ENCODE measurements at regions not wholly inside any gene's neighbourhood (a gene's known extent, or its start where the extent isn't known, plus 50 kb on each side); places are given as distances from the start of the nearest gene placed in this dataset.
A peak's percentile ranks its signal among the peaks of the same experiment; 100 is the strongest.
"Not testable (repeated sequence)": the region's sequence is repeated elsewhere in the genome, so short reads cannot be mapped to it uniquely, and the experiment has no call there.

DNA sequence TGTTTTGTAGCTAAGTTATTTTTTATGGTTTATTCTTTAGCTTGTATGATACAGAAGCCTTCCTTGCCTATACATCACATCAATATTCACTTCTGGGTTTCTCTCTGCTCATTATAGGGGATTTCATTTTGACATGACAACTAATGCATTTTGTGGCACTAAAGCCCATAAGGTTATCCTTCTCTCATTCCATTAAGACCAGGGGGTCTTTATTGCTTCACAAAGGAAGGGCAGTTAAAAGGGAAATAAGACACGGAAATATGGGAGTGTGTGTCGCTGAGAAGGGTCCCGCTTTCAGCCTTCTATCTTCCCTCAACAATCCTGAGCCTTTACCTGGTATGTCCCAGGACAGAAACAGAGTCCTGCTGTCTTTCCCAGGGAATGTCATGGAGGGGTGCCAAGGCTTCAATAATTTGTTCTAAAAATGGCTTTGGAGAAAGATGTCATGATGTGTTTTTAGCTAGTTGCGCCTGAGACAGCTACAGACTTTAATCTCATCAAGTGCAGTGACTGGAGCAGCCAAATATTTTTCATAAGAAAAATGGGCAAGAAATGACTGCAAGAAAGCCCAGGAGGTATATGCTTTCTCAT lies 1145.4 kb upstream of the TMEM132C start:
- DNase-seq (ENCODE audit: low read depth in 2 of 2) = no peak

DNA sequence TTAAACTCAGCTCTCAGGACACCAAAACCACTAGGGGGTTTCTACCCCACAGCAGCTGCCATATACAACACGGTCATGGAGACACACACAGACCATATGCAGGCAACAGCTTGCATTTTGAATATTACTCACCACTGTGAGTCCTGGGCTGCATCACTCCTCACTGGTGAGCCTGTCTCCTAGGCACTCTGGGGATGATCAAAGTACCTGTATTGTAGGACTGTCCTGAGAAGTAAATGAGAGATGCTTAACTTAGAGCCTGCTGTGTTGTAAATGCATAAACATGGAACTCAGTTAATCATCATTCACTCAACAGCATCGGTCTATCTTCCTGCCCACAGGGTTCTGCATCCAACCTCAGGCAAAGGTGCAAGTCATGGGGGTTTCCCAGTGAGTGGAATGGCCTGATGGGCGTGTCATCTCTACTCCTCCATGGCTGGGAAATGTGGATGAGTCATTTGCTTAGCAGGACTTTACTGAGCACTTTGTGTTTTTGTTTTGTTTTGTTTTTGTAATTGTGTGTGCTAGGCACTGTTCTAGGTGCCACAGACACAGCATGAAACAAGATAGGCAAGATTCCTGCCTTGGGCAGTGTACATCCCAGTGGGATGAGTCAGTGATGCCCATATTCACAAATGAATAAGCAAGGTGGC lies 1141.2 kb upstream of the TMEM132C start:
- peak; percentile 5 to 25 for DNase-seq (ENCODE audit: low read depth in 2 of 2)

DNA sequence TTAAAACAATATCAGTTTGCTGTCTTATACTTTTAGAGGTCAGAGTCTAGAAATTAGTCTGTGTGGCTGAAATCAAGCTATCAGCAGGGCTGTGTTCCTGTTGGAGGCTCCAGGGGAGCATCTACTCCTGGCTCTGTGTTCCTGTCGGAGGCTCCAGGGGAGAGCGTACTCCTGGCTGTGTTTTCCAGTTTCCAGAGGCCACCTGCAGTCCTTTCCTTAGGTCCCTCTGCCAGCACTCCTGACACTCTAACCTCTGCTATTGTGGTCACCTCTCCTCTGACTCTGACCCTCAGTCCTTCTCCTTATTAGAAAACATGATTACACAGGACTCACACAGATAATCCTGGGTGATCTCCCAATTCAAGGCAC lies 1140.7 kb upstream of the TMEM132C start:
- DNase-seq (ENCODE audit: low read depth in 2 of 2) = no peak

DNA sequence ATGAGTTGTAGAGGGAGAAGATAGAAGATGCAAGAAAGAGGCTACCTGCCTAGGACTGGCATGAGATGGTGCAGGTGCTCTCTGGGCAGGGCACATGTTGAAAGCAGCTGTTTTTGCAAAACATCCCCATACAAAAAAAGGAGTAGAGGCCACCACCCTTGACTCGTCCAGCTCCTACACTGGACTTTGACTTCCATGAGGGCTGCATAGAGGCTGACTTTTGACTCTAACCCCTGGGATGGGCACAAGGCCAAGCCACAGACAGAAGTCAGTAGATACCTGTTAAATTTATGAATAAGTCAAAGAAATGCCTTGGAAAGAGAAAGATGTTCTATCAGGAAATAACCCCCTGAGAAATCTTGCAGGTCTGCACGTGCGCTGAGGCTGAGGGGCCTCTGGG lies 1139.1 kb upstream of the TMEM132C start:
- no peak for DNase-seq (ENCODE audit: low read depth in 2 of 2)

DNA sequence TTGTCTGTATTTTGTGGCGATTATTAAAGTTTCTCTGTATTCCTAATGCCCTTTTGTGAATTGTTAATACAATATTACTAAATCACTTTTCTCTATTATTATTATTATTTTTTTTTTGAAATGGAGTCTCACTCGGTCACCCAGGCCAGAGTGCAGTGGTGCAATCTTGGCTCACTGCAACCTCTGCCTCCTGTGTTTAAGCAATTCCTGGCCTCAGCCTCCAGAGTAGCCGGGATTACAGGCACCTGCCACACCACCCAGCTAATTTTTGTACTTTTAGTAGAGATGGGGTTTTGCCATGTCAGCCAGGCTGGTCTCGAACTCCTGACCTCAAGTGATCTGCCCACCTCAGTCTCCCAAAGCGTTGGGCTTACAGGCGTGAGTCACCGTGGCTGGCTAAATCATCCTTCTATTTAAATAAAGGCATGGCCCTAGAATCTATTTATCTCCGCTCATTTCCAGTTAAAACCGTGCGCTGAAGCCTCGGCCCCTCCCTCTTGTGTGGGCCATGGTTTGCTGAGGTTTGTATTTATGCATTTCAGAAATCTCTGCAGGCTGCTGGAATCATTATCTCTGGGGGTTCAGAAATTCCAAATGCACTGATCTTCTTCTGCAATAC lies 1136.4 kb upstream of the TMEM132C start:
- no peak for DNase-seq (ENCODE audit: low read depth in 2 of 2)

DNA sequence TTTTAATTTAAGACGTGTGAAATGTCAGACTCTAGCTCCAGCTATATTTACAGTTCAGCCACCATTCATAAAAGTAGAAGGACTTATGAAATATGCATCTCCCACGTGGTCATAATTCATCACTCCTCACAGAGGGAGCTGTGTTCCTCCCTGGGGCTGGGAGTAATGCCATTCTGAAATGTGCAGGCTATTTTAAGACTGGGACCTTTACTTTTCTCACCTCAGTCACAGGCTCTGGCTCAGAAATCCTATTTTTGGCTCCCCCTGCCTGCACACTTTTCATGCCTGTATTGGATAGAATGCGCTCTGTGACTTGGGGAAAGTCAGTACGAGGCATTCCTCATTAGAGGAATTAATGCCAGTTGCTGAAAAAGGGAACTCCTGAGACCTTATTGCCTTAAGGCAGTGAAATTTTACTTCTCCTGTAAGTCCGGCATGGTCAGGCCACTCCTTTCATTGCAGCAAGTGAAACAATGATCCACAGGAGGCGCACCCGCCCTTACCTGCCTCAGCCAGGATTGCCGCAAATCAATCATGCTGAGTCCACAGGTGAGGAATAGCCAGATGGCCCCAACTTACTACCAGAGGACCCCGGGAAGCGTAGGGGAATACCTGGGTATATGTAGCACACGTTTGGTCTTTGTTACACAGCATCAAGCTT lies 1133.2 kb upstream of the TMEM132C start:
- DNase-seq (ENCODE audit: low read depth in 2 of 2) = no peak

DNA sequence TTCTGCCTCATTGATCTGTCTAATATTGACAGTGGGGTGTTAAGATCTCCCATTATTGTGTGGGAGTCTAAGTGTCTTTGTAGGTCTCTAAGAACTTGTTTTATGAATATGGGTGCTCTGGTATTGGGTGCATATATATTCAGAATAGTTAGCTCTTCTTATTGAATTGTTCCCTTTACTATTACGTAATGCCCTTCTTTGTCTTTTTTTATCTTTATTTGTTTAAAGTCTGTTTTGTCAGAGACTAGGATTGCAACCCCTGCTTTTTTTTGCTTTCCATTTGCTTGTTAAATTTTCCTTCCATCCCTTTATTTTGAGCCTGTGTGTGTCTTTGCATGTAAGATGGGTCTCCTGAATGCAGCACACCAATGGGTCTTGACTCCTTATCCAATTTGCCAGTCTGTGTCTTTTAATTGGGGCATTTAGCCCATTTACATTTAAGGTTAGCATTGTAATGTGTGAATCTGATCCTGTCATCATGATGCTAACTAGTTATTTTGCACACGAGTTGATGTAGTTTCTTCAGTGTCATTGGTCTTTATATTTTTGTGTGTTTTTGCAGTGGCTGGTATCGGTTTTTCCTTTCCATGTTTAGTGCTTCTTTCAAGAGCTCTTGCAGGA lies 1126.0 kb upstream of the TMEM132C start:
- not testable (repeated sequence) for DNase-seq (ENCODE audit: low read depth in 2 of 2)

DNA sequence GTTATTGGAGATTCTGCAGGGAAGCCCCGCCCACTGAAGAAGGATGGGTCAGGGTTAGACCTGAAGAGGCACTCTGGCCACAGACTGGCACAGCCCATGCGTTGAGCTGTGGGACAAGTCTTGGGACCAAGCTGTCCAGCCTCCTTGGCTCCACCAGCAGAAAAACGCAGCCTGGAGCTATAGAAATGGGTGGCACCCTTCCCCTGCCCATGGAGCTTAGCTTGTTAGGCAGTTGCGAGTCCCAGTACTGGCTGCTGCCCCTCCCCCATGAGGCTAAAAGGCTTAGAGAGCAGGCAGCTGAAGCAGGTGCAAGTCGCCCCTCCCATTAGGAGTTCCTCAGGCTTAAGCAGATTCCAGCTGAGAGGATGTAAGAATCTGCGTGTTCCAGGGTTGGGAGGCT lies 1124.0 kb upstream of the TMEM132C start:
- DNase-seq (ENCODE audit: low read depth in 2 of 2) = no peak

DNA sequence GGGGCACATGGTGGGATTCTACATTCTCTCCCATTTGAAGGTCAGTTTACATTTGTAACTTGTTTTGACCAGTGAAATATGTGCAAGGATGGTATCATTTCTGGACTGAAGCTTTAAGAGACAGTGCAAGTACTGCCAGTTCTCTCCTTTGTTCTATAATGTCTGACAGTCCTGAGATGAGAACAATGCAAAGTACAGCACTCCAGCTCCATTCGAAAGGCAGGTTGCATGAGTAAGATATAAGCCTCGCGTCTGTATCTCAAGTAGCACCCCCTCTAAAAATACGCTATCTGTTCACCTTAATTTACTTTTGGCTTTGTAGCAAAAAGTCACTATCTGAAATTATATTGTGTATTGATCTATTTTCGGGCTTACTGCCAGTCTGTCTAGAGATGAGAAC lies 1122.2 kb upstream of the TMEM132C start:
- no peak for DNase-seq (ENCODE audit: low read depth in 2 of 2)

DNA sequence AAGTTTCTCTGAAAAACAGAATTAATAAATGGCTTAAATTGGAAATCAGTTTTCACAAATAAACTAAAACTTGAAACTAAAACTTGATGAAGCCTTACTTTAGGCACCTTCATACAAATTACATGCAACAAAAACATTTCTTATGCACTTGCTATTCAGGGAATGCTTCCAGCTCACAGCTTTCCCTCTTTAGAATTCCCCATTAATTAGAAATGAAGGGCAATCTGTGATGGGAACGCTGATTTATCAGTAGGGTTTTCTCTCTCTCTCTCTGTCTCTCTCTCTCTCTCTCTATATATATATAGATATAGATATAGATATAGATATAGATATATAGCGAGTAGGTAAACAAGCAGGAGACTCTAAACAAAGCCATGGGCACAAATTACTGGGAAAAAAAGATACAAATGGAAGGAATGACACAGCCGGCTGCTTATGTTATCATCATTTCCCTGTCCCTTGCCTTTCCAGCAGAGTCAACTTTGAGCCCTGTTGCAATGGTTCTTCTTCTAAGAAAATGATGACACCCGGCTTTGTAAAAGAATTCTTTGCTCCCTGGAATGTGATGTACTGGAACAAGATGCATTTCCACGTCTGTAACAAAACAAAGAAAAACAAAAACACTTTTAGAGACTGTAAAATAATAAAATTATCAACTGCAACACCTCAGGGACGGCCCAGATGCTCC lies 1121.6 kb upstream of the TMEM132C start:
- DNase-seq (ENCODE audit: low read depth in 2 of 2) = no peak

DNA sequence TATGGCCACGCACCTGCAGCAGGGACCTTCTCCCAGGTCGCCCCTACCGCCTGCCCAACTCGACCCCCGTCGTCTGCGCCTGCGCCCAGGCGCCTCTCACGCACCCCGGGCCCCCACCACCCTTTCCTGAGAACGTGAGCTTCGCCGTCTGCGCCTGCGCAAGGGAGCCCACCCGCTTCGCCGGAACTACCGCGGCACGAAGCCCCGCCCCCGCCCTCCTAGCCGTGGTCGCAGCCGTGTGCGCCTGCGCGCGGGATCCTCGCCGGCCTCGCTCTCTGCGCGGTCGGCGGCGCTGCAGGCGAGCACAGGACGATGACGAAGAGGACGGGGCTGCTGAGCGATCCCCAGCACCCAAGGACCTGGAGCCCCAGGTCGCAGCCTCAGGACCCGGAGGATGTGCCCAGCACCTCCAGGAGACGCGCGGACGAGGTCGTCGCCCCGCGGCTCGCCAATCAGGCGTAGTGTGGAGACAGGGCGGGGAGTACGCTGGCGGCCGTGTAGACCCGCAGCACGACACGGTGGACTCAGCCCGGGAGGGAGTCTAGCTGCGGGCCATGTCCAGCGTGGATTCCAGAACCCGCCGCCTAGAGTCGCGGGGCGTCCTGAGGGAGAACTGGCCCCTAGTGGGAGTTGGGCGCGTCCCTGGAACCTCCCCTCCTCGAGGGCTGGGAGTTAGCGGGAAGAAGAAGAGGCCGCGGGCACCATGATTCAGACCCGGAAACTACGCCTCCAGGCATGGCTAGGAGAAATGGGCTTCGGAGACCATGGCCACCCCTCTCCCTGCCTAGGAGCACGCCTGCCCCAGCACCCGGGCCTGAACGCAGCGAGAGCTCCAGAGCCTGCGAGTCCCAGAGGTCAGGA lies 1120.8 kb upstream of the TMEM132C start:
- DNase-seq (ENCODE audit: low read depth in 2 of 2) = peak in 1 of 2 donors; percentile 21

DNA sequence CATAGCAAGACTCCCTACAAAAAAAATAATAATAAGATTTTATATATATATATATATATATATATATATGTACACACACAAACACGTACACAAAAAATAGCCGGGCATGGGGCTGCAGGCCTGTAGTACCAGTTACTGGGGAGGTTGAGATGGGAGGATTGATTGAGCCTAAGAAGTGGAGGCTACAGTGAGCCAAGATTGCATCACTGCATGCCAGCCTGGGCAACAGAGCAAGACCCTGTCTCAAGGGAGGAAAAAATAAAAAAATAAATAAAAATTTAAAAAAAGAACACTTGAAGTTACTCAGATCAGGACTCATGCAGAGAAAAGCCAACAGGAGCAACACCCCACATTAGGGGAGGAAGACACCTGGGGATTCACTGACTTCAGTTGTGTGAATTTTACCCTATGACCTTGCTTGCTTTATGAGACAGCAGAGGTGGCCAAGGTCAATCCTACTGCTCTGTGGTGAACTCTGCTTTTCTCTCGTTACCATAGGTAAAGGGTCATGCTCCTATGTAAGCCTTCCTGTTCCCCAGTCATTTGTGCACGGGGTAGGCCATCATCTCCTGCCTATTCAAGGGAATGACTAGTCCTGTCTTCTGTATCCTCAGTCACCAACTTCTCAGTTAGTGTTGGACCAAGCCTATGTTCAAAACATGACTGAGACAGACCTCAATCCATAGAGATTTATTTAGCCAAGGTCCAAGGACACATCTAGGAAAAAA lies 1119.8 kb upstream of the TMEM132C start:
- no peak for DNase-seq (ENCODE audit: low read depth in 2 of 2)

DNA sequence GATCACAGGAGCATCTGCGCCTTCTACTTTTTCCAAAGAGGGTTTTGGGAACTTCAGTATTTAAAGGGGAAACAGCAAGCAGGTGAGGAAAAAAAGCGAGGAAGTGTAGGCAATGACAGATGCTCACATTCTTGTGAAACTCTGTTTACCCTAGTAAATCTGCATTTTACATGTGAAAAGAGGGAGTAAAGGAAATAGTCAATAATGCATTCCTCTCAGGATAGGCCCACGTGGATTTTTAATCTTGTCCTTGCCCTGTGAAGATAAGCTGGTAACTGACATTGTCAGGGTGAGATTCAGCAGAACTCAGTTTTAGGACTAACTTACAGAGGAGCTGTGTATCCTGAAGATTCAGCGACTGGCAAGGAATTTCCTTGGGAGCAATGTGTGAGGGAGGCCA lies 1119.2 kb upstream of the TMEM132C start:
- DNase-seq (ENCODE audit: low read depth in 2 of 2) = no peak

DNA sequence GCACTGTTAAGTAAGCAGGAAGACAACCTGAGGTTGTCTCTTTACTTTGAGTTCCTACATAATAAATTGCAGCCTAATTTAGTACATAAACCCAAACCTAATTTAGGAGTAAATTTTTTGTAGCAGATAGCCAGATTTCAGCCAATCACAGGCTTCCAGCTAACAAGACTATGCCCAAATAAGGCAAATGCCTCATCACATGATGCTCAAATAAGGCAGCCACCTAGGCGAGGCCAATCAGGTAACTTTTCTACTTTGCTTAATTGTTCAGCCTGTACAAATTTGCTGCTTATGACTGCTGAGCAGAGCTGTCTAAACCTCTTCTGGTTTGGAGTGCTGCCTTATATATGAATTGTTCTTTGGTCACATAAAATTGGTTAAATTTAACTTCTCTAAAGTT lies 1118.7 kb upstream of the TMEM132C start:
- no peak for DNase-seq (ENCODE audit: low read depth in 2 of 2)

DNA sequence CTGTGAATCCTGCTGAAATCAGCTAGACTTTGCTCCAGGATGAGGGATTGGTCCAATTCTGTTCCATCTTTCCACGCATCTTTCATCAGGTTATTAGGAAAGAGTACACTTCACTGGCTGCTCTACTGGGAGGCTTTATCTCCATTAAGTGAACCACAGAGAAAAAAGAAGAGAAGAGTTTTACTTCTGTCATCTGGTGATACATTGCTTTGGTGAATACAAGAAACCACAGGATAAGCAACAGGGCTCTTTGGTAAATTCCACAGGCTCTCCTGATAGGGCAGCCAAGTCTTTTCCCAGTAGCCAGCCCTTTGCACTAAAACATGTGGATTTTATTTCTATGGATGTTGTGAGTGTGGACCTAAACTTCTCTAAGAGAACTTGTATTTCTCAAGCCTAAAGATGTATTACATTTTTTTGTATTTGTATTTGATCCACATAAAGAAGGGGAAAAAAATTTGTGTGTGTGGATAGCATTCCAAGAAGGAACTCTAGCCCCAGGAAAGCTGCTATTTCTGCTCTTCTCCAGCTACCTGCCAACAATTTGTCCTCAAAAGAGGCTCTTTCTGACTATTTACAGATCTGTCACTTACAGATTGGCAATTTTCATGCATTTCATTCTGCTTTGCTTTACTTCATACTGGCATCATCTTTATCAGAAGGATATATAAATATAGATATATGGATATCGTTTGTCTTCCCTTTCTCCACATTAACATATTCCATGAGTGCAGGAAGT lies 1117.6 kb upstream of the TMEM132C start:
- no peak for DNase-seq (ENCODE audit: low read depth in 2 of 2)

DNA sequence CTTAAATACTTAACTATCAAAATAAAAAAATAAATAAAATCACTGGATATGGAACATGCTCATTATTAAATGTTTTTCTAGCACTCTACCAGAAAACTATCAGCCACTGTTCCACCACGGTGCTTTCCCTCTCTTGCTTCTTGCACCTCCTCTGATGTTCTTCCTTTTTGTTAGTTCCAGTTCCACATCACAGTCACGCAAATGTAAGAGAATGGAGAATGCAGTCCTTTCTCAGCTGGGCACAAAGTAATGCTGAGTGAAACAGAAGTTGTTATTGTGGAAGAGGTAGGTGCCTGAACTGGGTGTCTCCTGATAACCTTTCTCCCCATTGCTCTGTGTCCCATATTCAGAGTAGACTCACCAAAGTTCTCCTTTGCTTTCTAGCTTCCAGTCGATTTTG lies 1116.9 kb upstream of the TMEM132C start:
- DNase-seq (ENCODE audit: low read depth in 2 of 2) = no peak

DNA sequence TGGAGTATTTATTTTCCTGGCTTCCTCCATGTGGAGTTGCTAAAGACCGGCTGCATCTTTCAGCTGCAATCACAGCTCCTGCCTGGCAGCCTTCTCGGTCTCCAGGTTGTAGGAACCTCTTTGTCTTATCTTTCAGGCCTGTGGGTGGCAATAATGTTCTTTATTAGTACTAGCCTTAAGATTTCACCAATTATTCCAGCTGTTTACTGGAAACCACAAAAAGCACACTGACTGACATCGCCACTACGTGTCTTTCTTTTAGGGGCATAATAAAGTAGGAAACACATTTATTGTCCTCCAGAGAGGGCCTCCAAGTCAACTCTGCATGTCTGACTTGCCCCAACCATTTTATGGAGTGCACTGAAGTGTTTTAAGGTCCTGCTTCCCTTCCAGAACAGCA lies 1116.5 kb upstream of the TMEM132C start:
- DNase-seq (ENCODE audit: low read depth in 2 of 2) = no peak

DNA sequence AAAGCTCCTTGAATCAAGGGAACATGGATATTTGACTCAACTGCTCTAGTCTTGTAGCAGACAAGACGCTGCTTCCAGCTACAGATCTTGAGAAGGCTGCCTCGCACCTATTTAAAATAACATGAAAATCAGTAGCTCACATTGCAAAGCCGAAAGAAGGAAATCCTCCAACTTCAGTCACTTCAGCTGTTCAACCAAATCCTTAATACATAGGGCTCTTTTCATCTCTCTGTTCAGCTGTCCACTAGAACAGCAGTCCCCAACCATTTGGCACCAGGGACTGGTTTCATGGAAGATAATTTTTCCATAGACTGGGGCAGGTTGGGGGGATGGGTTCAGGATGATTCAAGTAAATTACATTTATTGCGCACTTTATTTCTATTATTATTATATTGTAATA lies 1116.0 kb upstream of the TMEM132C start:
- no peak for DNase-seq (ENCODE audit: low read depth in 2 of 2)

DNA sequence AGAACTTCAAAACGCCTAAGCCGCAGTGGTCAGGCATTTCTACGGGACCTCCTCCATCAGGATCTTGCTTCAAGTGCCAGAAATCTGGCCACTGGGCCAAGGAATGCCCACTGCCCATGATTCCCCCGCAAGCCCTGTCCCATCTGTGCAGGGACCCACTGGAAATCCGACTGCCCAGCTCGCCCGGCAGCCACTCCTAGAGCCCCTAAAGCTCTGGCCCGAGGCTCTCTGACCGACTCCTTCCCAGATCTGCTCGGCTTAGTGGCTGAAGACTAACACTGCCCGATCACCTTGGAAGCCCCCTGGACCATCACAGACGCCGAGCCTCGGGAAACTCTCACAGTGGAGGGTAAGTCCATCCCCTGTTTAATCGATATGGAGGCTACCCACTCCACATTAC lies 1113.0 kb upstream of the TMEM132C start:
- no peak for DNase-seq (ENCODE audit: low read depth in 2 of 2)

Measured in lung microvascular endothelial cell (primary cell).